HG03280 (cell line): ENCODE measurements at regions not wholly inside any gene's neighbourhood (a gene's known extent, or its start where the extent isn't known, plus 50 kb on each side); places are given as distances from the start of the nearest gene placed in this dataset.
A peak's percentile ranks its signal among the peaks of the same experiment; 100 is the strongest.
"Not testable (repeated sequence)": the region's sequence is repeated elsewhere in the genome, so short reads cannot be mapped to it uniquely, and the experiment has no call there.

Experiments used
- ATAC-seq: cut with Tn5 transposase; IDR thresholded peaks from one replicate; pipeline ENCODE4 v1.9.1; 2021; ENCODE audit warnings: mild to moderate bottlenecking, moderate library complexity; ENCODE audit not compliant: unreplicated experiment

DNA sequence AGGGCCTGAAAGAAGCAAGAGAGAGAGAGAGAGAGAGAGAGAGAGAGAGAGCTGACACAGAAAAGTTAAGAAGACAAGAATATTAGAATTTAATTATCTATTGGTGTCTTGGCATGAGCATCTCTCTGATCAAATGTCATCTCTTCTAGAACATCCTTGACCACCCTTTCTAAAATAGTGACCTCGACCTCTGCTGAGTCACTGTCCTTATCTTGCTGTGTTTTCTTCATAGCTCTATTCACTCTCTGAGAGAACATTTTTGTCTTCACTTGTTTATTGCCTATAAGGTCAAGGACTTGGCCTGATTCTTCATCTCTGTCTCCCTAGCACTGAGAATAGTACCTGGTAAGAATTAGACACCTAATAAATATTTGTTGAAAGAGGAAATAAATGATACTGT, 383.8 kb upstream of the RPS23 start:
- no peak for ATAC-seq

DNA sequence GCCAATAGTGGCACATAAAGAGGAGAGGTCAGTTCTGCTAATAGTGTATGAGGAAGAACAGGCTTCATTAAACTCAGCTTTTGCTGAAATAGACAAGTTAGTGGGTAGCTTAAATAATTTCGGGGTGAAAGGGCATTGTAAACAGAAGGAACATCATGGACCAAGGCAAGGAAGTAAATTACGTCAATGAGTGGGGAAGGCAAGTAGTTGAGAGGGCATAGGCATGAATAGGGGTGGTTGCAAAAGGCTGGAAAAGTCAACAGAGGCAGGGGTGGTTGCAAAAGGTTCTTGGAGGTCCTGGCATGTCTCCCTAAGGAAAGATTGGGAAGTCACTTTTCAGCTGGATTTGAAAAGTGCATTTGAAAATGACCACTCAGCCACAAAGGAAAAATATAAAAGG, 383.3 kb upstream of the RPS23 start:
- ATAC-seq, result no peak

DNA sequence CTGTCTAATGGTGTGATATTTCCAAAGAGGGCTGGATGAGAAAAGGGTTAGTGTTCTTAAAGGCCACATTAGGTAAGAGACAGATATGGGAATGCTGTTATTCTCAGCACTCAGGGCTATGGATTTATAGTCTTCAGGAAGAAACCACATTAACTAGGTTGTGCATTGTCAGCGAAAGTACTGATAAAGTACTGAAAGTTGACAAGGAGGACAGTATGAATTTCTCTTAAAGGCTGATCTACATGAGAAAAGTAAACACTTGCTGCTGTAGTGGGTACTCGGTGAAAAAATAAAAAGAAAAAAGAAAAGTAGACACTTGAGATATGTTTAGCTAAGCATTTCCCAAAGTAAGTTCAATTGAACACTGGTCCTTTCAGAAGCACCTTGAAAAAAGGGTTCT, 381.0 kb upstream of the RPS23 start:
- no peak for ATAC-seq

DNA sequence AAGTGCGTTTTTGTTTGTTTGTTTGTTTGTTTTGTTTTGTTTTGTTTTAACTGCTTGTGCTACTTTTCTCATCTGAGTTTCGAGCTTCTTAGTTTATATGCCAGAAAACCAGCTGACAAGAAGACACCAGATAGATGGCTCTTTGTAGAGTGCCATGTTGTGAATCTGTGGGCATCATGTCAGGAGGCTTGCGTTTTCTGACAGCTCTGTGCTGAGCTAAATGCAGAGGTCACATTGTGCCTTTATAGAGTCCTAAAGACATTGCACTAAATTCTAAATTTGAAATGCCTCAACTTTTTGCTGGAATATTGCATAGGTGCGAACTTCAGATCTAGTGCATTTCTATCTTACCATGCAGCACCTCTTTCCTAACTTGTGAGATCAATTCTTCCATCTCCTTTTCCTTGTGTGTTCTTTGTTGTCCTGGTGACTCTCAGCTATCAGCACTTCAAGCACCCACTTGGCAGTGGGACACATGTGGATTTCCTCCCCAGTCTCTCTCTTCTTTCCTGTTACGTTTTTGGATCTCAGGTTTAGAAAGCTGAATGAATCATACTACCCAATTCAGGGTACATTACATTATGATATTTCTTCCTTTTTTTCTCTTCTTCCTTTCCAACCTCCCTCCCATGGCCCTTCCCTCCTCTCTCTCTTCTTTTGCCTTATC, 379.0 kb upstream of the RPS23 start:
- no peak for ATAC-seq

DNA sequence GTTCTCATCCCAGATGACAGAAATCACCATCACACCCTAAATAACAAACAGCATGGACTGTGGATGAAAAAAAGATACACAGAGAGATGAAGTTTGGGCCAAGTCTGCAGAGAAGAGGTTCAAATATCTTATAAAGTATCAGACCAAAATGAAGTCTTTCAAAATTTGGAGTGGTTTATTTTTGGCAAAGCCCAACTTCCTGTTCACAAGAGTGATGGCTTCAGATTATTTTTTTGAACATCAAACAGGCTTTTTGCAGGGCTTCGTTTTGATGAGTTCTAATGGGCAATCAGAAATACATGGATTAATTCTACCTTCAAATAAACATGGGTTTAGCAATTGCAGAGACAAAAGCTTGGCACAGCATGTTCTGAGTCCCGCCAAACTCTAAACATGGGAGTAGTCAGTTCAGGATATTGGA, 378.2 kb upstream of the RPS23 start:
- ATAC-seq, result no peak

DNA sequence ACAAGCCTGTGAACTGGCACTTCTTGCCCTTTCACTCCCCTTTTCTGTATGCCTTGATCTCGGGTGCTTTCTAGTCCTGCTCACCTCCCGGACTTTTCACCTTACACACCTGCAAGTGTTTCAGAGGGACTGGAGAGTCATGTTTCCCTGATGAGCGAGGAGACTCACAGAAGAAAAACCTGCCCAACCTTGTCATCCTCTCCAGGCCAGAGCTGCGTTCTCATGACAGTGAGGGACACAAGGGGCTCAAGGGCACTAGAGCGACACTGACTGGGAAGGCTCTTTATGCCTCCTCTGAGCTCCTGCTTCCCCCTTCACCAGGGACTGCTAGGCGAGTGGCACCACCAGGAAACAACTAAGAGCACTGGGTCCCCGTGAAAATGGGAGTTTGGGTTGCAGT, 376.9 kb upstream of the RPS23 start:
- no peak for ATAC-seq

DNA sequence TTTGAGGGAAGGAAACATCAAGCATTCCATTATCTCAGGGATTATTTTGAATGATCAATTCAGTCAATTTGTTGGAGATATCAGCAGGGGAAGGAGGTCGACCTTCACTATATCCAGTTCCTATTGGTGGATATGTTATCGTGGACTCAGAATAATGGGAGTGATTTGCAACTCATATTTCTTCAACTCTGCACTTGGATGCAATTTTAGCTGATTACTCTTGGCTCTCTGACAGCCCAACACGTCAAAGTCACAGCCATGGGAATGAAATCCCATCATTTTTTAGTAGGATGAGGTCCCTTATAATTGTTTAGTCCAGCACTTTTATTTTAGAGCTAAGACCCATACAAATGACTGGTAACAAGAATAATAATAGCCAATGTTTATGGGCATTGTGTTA, 371.8 kb upstream of the RPS23 start:
- no peak for ATAC-seq

GRCh38 chr5:82644766-82645165, 366.6 kb upstream of the RPS23 start:
- no peak for ATAC-seq

GRCh38 chr5:82644229-82644628, 366.1 kb upstream of the RPS23 start:
- ATAC-seq, result no peak

- ATAC-seq, result no peak
Observed at GRCh38 chr5:82642313-82642712, 364.2 kb upstream of the RPS23 start.

DNA sequence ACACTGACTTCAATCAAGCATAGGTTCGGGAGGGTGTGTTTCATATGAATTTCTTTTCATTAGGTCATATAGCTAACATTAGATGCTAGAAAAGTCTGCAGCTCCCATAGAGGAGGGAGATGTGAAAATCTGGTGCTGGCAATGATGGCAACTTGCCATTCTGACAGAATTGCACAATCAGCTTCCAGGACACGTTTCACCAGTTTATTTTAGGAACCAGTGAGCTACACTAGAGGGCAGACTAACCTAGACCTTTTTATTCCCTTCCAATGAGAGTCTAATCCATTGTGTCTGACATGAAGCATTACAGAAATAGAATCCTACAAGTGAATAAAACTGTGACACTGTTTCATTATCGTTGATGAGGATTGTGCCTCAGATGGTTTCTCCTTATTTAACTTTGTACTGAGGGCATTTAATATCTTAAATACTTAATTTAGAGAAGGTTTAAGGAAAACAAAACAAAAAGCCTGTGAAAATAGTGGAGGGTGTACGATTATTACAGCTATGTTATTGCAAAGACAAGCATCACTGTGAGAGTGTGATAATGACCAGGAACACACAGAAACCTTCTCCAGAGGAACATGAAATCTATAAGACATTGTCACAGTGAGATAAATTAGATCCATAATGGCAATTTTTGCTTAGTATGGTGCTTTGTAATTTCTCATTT, 363.3 kb upstream of the RPS23 start:
- peak; percentile 77 for ATAC-seq

- no peak for ATAC-seq
Observed at GRCh38 chr5:82640916-82641315, 362.8 kb upstream of the RPS23 start.

- ATAC-seq, result no peak
Observed at GRCh38 chr5:82639393-82640144, 361.4 kb upstream of the RPS23 start.

DNA sequence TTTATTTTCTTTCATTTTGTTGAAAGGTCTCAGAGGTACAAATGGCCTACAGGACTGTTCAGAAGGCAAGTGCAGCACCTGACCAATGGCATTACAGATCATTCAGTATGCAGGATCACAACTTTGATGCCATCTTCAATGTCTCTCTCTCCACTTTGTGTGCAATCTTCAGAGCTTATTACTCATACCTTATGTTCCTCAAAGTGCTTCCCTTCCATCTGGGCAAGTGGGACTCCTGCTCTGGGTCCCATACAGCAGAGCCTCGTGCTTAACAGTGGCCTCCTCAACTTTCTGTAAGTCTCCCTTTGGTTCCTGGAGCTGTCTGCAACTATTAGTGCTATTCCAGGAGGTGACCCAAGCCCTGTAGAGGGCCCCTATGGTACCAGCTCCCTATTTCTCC, 358.4 kb upstream of the RPS23 start:
- ATAC-seq, result no peak

- no peak for ATAC-seq
Observed at GRCh38 chr5:82635561-82636288, 357.6 kb upstream of the RPS23 start.

DNA sequence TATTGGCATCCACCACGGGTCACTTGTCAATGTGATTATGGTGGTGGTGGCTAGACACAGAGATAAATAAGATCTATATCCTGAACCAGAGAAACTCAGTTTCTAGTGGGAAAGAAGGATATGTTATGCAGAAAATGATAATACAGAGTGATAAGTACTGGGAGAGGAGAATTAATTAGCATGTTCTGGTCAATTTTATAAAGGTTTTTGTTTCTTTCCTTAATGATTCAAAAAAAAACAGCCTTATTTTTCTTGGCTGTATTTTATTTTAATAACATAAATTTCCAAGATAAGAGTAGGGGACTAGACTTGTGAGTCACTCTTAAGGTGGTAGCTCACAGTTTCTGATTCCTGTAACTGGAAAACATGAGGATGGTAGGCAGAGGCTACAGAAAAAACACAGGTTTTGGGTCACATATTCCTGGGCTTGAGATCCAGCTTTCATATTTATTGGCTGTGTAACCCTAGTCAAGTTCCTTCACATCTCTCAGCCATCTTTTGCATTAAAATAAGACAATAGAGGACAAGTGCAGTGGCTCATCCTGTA, 350.3 kb upstream of the RPS23 start:
- no peak for ATAC-seq

- not testable (repeated sequence) for ATAC-seq
Observed at GRCh38 chr5:82626905-82627591, 348.9 kb upstream of the RPS23 start.

DNA sequence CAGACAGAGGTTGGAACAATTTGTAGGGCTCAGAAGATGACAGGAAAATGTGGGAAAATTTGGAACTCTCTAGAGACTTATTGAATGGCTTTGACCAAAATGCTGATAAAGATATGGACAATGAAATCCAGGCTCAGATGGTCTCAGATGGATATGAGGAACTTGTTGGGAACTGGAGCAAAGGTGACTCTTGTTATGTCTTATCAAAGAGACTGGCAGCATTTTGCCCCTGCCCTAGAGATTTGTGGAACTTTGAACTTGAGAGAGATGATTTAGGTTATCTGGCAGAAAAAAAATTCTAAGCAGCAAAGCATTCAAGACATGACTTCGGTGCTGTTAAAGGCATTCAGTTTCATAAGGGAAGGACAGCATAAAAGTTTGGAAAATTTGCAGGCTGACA, 347.9 kb upstream of the RPS23 start:
- ATAC-seq, result not testable (repeated sequence)

- ATAC-seq, result no peak
Observed at GRCh38 chr5:82624062-82624461, 345.9 kb upstream of the RPS23 start.

DNA sequence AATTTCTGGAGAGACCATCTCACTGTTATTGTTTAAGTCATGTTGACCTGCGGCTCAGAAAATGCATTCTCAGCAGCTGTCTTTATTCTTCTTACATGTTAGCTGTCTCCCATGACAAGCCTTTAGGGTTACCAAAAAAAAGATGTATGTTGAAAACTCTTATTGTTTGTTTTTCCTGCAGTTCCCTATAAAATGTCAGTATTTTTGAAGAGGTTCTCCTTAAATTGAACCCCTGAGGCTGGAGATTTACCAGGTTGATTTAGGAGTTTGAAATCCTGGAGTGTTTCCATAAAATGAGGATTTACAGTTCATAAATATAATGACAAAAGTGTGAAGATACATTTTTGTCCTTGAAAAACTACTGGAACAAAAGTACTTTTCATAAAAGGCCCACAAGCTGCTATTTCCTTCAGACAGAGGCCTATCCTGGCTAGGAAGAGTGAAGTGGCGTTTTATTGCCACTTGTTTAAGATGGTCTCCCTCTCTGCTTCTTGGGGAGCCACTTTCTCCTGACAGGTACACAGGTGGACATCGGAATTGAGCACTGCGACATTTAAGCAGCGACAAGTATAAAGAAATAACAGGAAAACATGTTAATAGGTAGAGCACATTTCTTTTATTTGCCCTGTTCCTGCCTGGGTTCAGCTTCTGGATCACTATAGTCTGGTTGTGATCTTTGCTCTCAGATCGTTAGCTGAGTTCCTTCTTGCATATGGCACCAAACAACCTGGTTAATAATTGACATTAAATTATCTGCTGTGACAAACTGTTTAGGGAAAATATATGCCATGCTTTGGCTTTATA, 344.8 kb upstream of the RPS23 start:
- no peak for ATAC-seq
